ENCODE measurements at regions not wholly inside any gene's neighbourhood (a gene's known extent, or its start where the extent isn't known, plus 50 kb on each side); places are given as distances from the start of the nearest gene placed in this dataset.

DNA sequence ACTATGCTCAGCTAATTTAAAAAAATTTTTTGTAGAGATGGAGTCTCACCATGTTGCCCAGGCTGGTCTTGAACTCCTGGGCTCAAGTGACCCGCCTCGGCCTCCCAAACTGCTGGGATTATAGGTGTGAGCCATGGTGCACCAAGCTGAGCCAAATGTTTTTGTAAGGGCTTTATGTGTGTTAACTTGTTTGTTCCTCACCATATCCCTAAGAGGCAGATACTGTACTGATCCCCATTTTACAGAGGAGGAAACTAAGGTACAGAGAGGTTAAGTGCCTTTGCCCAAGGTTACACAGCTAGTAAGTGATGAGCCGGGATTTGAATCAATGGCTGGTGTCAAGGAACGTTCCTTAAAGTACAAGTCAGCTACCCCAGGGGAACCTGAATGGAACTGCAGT lies 85.3 kb upstream of the KLF7 start:
- Mint-ChIP-seq H3K27me3 (ENCODE audit: unreplicated experiment) (no peaks in the 10 kb centered on the region), H3K36me3 (ENCODE audit: insufficient read depth, unreplicated experiment) (no peaks in the 10 kb centered on the region), H3K4me1 (ENCODE audit: low read depth, unreplicated experiment) (no peaks in the 10 kb centered on the region), H3K9me3 (ENCODE audit: low read depth, unreplicated experiment) (no peaks in the 10 kb centered on the region), H3K4me3 (ENCODE audit: low read depth, unreplicated experiment) (no peak overlapping the region), H3K27ac (ENCODE audit: unreplicated experiment) (no peak overlapping the region)
- TF ChIP-seq, protein P1, sequence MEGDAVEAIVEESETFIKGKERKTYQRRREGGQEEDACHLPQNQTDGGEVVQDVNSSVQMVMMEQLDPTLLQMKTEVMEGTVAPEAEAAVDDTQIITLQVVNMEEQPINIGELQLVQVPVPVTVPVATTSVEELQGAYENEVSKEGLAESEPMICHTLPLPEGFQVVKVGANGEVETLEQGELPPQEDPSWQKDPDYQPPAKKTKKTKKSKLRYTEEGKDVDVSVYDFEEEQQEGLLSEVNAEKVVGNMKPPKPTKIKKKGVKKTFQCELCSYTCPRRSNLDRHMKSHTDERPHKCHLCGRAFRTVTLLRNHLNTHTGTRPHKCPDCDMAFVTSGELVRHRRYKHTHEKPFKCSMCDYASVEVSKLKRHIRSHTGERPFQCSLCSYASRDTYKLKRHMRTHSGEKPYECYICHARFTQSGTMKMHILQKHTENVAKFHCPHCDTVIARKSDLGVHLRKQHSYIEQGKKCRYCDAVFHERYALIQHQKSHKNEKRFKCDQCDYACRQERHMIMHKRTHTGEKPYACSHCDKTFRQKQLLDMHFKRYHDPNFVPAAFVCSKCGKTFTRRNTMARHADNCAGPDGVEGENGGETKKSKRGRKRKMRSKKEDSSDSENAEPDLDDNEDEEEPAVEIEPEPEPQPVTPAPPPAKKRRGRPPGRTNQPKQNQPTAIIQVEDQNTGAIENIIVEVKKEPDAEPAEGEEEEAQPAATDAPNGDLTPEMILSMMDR (IDR thresholded peaks at IDR 0.05; ENCODE audit: unreplicated experiment): no peak
- no peak for DNase-seq
- CTCF ChIA-PET: no interaction called here
- intact Hi-C loops (cut with micrococcal nuclease; ENCODE audit: unreplicated experiment): no loop called here
- BruUV-seq (replicated peaks): no TSS peak

DNA sequence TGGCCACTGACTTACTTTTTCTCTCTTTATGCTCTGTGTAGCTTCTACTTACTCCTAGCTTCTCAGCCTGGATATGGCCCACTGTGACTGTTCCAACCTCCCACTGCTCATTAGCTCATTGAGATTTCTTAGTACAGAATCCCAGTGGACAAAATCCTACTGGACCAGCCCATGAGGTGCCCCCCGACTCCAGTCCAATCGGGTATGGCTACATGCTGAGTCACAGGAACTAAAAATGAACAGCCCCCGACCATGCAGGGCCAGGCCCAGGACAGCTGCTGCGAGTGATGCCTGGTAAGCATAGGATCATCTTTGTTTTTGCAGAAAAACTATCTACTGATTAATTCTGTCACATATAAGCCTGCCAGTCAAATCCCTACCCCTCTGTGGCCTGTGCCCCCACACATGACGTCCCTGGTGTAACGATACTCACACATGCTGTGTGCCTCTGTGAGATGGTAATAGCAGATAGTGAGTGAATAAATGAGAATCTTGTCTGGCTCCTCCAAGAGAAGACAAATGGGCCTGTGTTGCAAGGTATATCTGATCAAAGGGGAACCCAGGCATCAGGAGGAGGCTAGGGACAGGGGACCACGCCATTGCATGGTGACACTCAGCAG lies 85.9 kb upstream of the KLF7 start:
- CTCF ChIA-PET: no interaction called here
- Mint-ChIP-seq H3K4me3 (ENCODE audit: low read depth, unreplicated experiment) (no peak overlapping the region), H3K36me3 (ENCODE audit: insufficient read depth, unreplicated experiment) (no peaks in the 10 kb centered on the region), H3K27me3 (ENCODE audit: unreplicated experiment) (no peaks in the 10 kb centered on the region), H3K27ac (ENCODE audit: unreplicated experiment) (no peak overlapping the region), H3K4me1 (ENCODE audit: low read depth, unreplicated experiment) (no peaks in the 10 kb centered on the region), H3K9me3 (ENCODE audit: low read depth, unreplicated experiment) (no peaks in the 10 kb centered on the region)
- intact Hi-C loops (cut with micrococcal nuclease; ENCODE audit: unreplicated experiment): no loop called here
- BruUV-seq (replicated peaks): no TSS peak
- TF ChIP-seq, protein P1 (IDR thresholded peaks at IDR 0.05; ENCODE audit: unreplicated experiment): no peak
- DNase-seq: no peak

DNA sequence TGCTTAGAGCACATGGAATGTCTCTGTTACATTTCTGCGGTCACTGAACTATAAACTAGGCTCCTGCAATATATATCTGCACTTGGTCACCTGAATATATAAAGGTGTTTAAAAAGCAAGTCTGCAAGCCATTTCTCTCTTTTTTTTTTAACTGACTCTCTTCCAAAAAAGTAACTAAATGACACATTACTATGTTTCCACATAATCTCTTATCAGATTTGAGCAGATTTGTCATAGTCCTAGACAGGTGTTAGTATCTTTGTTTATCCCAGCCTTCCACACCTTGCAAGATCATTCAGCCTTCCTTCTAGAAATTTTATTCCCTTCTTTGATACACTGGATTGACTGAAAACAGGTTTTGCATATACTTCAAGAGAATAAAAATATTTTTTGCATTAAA lies 86.7 kb upstream of the KLF7 start:
- no peak for DNase-seq
- Mint-ChIP-seq H3K4me1 (ENCODE audit: low read depth, unreplicated experiment) (no peaks in the 10 kb centered on the region), H3K27ac (ENCODE audit: unreplicated experiment) (no peak overlapping the region), H3K36me3 (ENCODE audit: insufficient read depth, unreplicated experiment) (no peaks in the 10 kb centered on the region), H3K9me3 (ENCODE audit: low read depth, unreplicated experiment) (no peaks in the 10 kb centered on the region), H3K27me3 (ENCODE audit: unreplicated experiment) (no peaks in the 10 kb centered on the region), H3K4me3 (ENCODE audit: low read depth, unreplicated experiment) (no peak overlapping the region)
- TF ChIP-seq, protein P1 (IDR thresholded peaks at IDR 0.05; ENCODE audit: unreplicated experiment): no peak
- BruUV-seq (replicated peaks): no TSS peak
- intact Hi-C loops (cut with micrococcal nuclease; ENCODE audit: unreplicated experiment): no loop called here
- CTCF ChIA-PET: no interaction called here

DNA sequence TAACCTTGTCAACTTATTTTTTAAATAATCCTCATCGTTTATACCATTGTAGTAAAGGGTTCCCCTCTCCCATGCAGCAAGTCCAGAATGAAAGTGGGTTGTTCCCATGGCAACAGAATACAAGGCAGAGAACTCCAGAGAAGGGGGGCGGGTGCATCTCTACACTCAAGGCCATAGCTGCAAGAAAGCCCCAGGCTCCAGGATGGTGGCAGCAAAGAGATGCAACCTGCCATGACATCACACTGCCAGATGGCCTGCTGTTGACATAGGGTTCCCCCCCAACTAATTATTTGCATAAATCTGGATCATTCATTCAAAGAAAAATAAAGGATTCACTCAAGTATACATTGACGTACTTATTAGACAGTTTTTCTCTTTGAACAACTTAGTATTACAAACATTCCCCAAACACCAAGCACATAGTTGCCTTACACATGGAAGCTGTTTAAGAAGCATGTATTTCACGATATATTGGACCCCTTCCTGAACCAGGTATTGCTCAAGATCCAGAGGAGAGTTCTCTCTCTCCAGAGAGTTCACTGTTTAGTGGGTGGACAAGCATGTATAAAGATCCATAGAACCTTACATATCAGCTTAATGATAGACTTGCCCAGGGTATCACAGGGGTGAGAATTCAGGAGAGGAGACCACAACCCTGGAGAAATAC lies 87.4 kb upstream of the KLF7 start:
- BruUV-seq (replicated peaks): no TSS peak
- no peak overlapping the region for H3K27ac Mint-ChIP-seq (ENCODE audit: unreplicated experiment)
- H3K4me1 Mint-ChIP-seq (ENCODE audit: low read depth, unreplicated experiment): no peaks in the 10 kb centered on the region
- H3K4me3 Mint-ChIP-seq (ENCODE audit: low read depth, unreplicated experiment): no peak overlapping the region
- no peaks in the 10 kb centered on the region for H3K27me3 Mint-ChIP-seq (ENCODE audit: unreplicated experiment)
- CTCF ChIA-PET: no interaction called here
- H3K36me3 Mint-ChIP-seq (ENCODE audit: insufficient read depth, unreplicated experiment): no peaks in the 10 kb centered on the region
- intact Hi-C loops (cut with micrococcal nuclease; ENCODE audit: unreplicated experiment): no loop called here
- H3K9me3 Mint-ChIP-seq (ENCODE audit: low read depth, unreplicated experiment): no peaks in the 10 kb centered on the region
- TF ChIP-seq, protein P1 (IDR thresholded peaks at IDR 0.05; ENCODE audit: unreplicated experiment): no peak
- DNase-seq: no peak
